IPS-20b (cell line): ENCODE measurements at regions not wholly inside any gene's neighbourhood (a gene's known extent, or its start where the extent isn't known, plus 50 kb on each side); places are given as distances from the start of the nearest gene placed in this dataset.
"Not testable (repeated sequence)": the region's sequence is repeated elsewhere in the genome, so short reads cannot be mapped to it uniquely, and the experiment has no call there.

Experiments used
- H3K27ac ChIP-seq: one replicate; pipeline ENCODE4 v1.5.1; 2013; ENCODE audit warnings: low read length
- H3K27me3 ChIP-seq: 2 replicates; pipeline ENCODE4 v1.6.1; 2013; ENCODE audit warnings: mild to moderate bottlenecking, low read length, inconsistent platforms; ENCODE audit not compliant: insufficient read depth
- H3K36me3 ChIP-seq: 2 replicates; pipeline ENCODE4 v1.6.1; 2013; ENCODE audit warnings: low read depth, mild to moderate bottlenecking, inconsistent platforms, low read length, moderate library complexity; ENCODE audit not compliant: insufficient read depth
- H3K4me1 ChIP-seq: 2 replicates; pipeline ENCODE4 v1.6.1; 2013; ENCODE audit warnings: mild to moderate bottlenecking, control low read depth, inconsistent platforms, low read length, moderate library complexity; ENCODE audit not compliant: insufficient read depth
- H3K4me3 ChIP-seq: 2 replicates; pipeline ENCODE4 v1.5.1; 2013; ENCODE audit warnings: mild to moderate bottlenecking, low read length, inconsistent platforms
- H3K9ac ChIP-seq: 2 replicates; pipeline ENCODE4 v1.6.1; 2013; ENCODE audit warnings: low read depth, mild to moderate bottlenecking, inconsistent platforms, low read length, moderate library complexity
- H3K9me3 ChIP-seq: 2 replicates; pipeline ENCODE4 v1.6.1; 2013; ENCODE audit warnings: mild to moderate bottlenecking, low read depth, low read length, inconsistent platforms; ENCODE audit not compliant: insufficient read depth

- no peaks in the 10 kb centered on the region for H3K36me3 ChIP-seq
- no peaks in the 10 kb centered on the region for H3K9me3 ChIP-seq
- no peak overlapping the region for H3K4me3 ChIP-seq
- H3K9ac ChIP-seq: no peak overlapping the region
- no peak overlapping the region for H3K27ac ChIP-seq
- no peaks in the 10 kb centered on the region for H3K27me3 ChIP-seq
- H3K4me1 ChIP-seq: no peaks in the 10 kb centered on the region
These were observed 124.2 kb upstream of the TNPO1 start for GRCh38 chr5:72692231-72692637.

GRCh38 chr5:72691751-72692150 lies 124.7 kb upstream of the TNPO1 start:
- no peak overlapping the region for H3K9ac ChIP-seq

GRCh38 chr5:72688916-72689315 lies 127.5 kb upstream of the TNPO1 start:
- Histone ChIP-seq H3K36me3 (no peaks in the 10 kb centered on the region), H3K9ac (no peak overlapping the region), H3K4me1 (no peaks in the 10 kb centered on the region), H3K27ac (no peak overlapping the region), H3K4me3 (no peak overlapping the region), H3K27me3 (no peaks in the 10 kb centered on the region), H3K9me3 (no peaks in the 10 kb centered on the region)

More at GRCh38 chr5:72691751-72692150, 124.7 kb upstream of the TNPO1 start:
- no peak overlapping the region for H3K4me3 ChIP-seq
- H3K9me3 ChIP-seq: no peaks in the 10 kb centered on the region
- H3K4me1 ChIP-seq: no peaks in the 10 kb centered on the region
- no peaks in the 10 kb centered on the region for H3K27me3 ChIP-seq
- H3K27ac ChIP-seq: no peak overlapping the region
- no peaks in the 10 kb centered on the region for H3K36me3 ChIP-seq

DNA sequence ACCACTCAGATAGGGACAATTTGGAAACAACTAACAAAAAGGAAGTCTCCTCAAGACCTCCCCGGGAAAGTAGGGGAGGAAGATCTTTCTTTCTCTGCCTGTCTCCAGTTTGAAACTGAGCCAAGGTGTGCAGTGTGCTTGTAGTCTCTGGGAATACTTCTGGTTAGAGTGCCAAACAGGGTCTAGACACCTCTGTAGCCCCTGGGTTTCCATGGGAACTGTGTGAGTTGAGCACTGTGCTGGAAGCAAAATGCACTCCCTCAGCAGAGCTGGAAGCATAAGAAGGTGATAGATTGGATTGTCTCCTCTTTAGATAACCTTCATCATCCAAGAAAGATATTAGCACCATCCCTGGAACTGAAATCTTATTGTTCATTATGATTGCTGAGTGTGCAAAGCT lies 129.2 kb upstream of the TNPO1 start:
- no peak overlapping the region for H3K27ac ChIP-seq
- no peaks in the 10 kb centered on the region for H3K27me3 ChIP-seq
- H3K4me1 ChIP-seq: no peaks in the 10 kb centered on the region
- no peaks in the 10 kb centered on the region for H3K36me3 ChIP-seq
- no peak overlapping the region for H3K9ac ChIP-seq
- no peak overlapping the region for H3K4me3 ChIP-seq
- no peaks in the 10 kb centered on the region; the same call in 1 of the 2 replicates for H3K9me3 ChIP-seq

DNA sequence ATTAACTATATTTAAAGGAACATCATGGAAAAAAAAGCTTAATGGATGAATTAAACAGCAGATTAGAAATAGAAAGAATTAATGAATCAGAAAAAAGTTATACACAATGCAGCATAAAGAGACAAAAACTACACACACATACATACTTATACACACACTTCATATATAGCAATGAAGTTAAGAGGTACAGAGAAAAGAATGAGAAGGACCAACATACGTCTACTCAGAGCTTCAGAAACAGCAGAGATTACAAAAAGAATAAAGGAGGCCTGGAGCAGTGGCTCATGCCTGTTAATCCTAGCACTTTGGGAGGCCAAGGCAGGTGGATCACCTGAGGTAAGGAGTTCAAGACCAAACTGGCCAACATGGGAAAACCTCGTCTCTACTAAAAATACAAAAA lies 133.9 kb upstream of the TNPO1 start:
- Histone ChIP-seq H3K27me3 (no peaks in the 10 kb centered on the region), H3K4me3 (no peak overlapping the region), H3K9ac (no peak overlapping the region), H3K27ac (no peak overlapping the region), H3K36me3 (no peaks in the 10 kb centered on the region), H3K4me1 (no peaks in the 10 kb centered on the region), H3K9me3 (no peaks in the 10 kb centered on the region; the same call in 1 of the 2 replicates)

GRCh38 chr5:72681781-72682180 lies 134.7 kb upstream of the TNPO1 start:
- H3K9ac ChIP-seq: no peak overlapping the region
- no peaks in the 10 kb centered on the region; the same call in 1 of the 2 replicates for H3K9me3 ChIP-seq
- no peaks in the 10 kb centered on the region for H3K27me3 ChIP-seq
- no peak overlapping the region for H3K4me3 ChIP-seq
- H3K27ac ChIP-seq: no peak overlapping the region
- H3K4me1 ChIP-seq: no peaks in the 10 kb centered on the region
- no peaks in the 10 kb centered on the region for H3K36me3 ChIP-seq

DNA sequence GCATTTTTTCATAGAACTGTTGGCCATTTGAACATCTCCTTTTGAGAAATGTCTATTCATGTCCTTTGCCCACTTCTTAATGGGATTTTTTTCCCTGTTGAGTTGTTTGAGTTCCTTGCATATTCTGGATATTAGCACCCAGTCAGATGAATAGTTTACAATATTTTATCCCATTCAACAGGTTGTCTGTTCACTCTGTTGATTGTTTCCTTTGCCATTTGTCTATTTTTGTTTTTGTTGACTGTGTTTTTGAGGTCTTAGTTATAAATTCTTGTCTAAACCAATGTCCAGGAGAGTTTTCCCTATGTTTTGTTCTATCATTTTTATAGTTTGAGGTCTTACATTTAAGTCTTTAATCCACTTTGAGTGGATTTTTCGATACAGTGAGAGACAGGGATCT lies 139.0 kb upstream of the TNPO1 start:
- no peak overlapping the region for H3K27ac ChIP-seq
- no peak overlapping the region for H3K4me3 ChIP-seq
- no peaks in the 10 kb centered on the region for H3K4me1 ChIP-seq
- no peaks in the 10 kb centered on the region for H3K9me3 ChIP-seq
- no peaks in the 10 kb centered on the region for H3K36me3 ChIP-seq
- no peaks in the 10 kb centered on the region for H3K27me3 ChIP-seq
- no peak overlapping the region for H3K9ac ChIP-seq

- not testable (repeated sequence) for H3K9ac ChIP-seq, H3K9me3 ChIP-seq, H3K4me1 ChIP-seq, H3K36me3 ChIP-seq, H3K27ac ChIP-seq, H3K4me3 ChIP-seq, H3K27me3 ChIP-seq
These were observed 139.6 kb upstream of the TNPO1 start for GRCh38 chr5:72676831-72677230.

DNA sequence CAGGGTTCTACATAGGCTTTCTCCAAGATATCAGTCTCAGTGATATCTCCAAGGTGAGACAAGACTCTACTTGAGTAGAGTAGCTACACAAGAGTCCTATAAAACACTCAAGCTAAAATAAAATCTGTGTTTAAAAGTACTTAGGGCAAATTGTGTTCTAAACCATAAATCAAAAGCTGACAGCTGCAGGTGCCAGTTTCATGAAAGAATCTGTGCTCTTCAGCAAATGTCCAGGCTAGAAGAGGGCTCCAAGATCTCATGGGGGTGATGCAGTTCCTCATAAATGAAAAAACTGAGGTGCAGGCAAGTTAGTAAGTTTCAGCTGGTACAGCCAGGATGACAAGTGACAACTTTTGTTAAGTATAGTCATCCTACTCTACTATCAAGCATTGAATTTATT lies 142.8 kb upstream of the TNPO1 start:
- H3K9ac ChIP-seq: no peak overlapping the region
- H3K36me3 ChIP-seq: no peaks in the 10 kb centered on the region
- no peaks in the 10 kb centered on the region for H3K4me1 ChIP-seq
- no peak overlapping the region for H3K4me3 ChIP-seq
- no peak overlapping the region for H3K27ac ChIP-seq
- no peaks in the 10 kb centered on the region for H3K9me3 ChIP-seq
- H3K27me3 ChIP-seq: no peaks in the 10 kb centered on the region

DNA sequence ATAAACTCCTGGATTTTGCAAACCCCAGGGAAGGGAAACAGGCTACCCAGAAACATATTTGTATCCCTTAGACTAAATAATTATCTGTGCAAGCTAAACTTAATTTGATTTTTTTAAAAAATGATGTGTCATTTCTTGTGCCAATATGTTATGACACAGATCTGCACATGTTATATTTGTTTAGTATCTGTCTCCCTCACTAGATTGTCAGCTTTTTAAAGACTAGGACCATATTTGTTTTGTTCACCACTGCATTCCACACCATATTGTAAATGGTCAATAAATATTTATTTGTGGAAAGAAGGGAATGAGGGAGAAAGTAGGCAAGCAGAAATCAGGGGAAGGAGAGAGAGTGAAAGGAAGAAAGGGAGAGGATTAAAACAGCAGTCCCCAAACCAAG lies 143.3 kb upstream of the TNPO1 start:
- Histone ChIP-seq H3K27me3 (no peaks in the 10 kb centered on the region), H3K9me3 (no peaks in the 10 kb centered on the region), H3K36me3 (no peaks in the 10 kb centered on the region), H3K4me1 (no peaks in the 10 kb centered on the region), H3K4me3 (no peak overlapping the region), H3K9ac (no peak overlapping the region), H3K27ac (no peak overlapping the region)

DNA sequence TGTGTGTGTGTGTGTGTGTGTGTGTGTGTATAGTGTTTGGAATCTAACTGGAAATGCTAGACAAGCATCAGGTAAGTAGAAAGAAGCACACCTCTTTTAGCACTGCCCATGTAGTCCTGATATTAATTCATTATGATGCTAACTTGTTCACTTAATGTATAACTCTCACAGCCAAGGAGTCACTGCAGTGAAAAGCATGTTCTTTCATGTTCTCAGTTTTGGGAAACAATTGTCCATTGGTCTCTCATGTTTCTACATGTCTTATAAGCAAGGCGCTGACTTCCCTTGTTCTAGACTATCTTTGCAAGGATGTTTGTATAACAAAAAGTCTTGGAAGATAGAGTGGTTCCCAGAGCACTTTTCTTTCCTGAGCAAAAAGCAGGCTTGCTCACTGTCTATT lies 148.8 kb upstream of the TNPO1 start:
- no peak overlapping the region for H3K9ac ChIP-seq
- peaks cover 12% of the 10 kb centered on the region; the same call in 1 of the 2 replicates for H3K4me1 ChIP-seq
- H3K36me3 ChIP-seq: no peaks in the 10 kb centered on the region
- no peak overlapping the region for H3K4me3 ChIP-seq
- no peaks in the 10 kb centered on the region for H3K9me3 ChIP-seq
- H3K27me3 ChIP-seq: no peaks in the 10 kb centered on the region
- no peak overlapping the region for H3K27ac ChIP-seq

DNA sequence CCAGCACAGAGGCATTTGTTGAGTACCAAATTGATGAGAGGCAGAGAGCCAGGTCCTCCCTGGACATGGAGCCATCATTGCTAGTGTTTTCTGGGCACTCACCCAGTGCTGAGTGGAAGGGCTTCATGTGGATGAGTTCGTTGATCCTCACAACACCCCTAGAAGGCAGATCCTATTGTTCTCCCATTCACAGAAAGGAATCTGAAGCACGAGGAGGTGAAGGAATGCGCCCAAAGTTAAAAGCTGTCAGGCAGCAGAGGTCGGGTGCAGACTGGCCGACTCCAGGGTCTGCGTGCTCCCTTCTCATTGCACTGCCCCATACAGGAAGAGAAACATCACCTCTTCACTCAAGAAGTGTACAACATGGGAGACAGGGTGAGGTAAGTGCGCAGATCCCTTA lies 153.5 kb upstream of the TNPO1 start:
- Histone ChIP-seq H3K27me3 (no peaks in the 10 kb centered on the region; the same call in 1 of the 2 replicates), H3K27ac (no peak overlapping the region), H3K9ac (no peak overlapping the region), H3K36me3 (no peaks in the 10 kb centered on the region), H3K9me3 (no peaks in the 10 kb centered on the region), H3K4me3 (no peak overlapping the region), H3K4me1 (peaks cover 15% of the 10 kb centered on the region; the same call in 1 of the 2 replicates)

GRCh38 chr5:72662305-72662704 lies 154.2 kb upstream of the TNPO1 start:
- peaks cover 15% of the 10 kb centered on the region; the same call in 1 of the 2 replicates for H3K4me1 ChIP-seq
- no peak overlapping the region for H3K9ac ChIP-seq
- no peaks in the 10 kb centered on the region for H3K9me3 ChIP-seq
- H3K27me3 ChIP-seq: no peaks in the 10 kb centered on the region; the same call in 1 of the 2 replicates
- H3K36me3 ChIP-seq: no peaks in the 10 kb centered on the region
- H3K4me3 ChIP-seq: no peak overlapping the region
- no peak overlapping the region for H3K27ac ChIP-seq
